ENCODE measurements at regions not wholly inside any gene's neighbourhood (a gene's known extent, or its start where the extent isn't known, plus 50 kb on each side); places are given as distances from the start of the nearest gene placed in this dataset.
"Not testable (repeated sequence)": the region's sequence is repeated elsewhere in the genome, so short reads cannot be mapped to it uniquely, and the experiment has no call there.

DNA sequence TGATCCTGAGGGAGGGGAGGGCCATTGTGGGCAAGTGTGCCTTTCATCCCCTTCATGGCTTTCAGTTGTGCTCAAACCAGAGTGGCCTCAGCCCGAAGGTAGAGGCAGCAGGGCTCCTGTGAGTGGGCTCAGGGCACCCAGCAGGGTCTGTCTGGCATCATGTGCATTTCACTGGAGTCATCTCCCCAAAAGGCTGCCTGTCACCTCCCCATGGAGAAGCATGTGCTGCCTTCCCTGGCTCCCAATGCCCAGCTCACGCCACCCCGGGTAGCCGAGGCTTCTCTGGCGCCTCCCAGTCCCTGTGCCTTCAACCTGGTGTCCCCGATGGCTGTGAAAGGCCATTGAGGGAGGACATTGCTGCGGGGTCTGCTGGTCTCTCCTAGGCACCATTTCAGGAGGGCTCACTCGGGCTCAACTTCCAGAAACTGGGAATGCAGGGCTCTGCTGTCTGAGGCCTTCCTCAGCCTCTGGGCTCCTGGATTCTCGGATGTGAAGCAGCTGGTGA, 213.9 kb downstream of the BANP start:
- not testable (repeated sequence) for DNase-seq

DNA sequence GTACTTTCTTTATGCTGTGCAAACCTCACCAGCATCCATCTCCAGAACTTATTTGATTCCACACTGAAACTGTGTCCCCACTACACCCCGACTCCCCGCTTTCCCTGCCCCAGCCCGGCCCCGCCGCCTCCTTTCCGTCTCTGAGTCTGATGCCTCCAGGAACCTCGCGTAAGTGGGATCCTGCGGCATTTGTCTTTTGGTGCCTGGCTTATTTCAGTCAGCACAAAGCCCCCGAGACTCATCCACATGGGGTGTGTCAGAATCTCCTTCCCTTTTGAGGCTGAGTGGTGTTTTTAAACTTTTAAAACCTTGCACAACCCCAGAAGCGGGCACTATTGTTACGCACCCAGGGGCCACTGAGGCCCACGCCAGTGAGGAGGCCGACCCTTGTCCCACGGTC, 214.4 kb downstream of the BANP start:
- not testable (repeated sequence) for DNase-seq

DNA sequence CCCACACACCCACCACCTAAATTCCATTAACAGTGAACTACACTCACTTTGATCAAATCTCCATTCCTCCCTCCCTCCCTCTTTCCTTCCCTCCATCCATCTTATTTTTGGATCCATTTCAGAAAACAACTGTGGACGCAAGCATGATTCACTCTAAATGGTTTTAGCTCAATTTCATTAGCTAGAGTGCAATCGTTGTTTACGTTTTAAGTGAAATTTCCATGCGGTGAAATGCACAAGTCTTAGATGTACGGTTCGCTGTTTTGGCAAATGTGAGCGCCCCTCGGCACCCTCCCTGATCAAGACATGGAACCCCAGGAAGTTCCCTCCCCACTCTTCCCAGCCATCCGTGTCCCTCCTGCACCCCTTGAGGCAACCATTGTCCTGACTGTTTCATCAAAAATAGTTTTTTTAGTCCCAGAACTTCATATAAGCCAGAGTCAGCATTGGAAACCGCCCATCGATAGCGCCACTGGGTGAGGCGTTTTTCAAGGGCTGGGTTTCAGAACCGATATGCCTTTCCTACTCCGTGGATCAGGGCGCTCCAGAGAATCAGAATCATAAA, 215.1 kb downstream of the BANP start:
- not testable (repeated sequence) for DNase-seq

DNA sequence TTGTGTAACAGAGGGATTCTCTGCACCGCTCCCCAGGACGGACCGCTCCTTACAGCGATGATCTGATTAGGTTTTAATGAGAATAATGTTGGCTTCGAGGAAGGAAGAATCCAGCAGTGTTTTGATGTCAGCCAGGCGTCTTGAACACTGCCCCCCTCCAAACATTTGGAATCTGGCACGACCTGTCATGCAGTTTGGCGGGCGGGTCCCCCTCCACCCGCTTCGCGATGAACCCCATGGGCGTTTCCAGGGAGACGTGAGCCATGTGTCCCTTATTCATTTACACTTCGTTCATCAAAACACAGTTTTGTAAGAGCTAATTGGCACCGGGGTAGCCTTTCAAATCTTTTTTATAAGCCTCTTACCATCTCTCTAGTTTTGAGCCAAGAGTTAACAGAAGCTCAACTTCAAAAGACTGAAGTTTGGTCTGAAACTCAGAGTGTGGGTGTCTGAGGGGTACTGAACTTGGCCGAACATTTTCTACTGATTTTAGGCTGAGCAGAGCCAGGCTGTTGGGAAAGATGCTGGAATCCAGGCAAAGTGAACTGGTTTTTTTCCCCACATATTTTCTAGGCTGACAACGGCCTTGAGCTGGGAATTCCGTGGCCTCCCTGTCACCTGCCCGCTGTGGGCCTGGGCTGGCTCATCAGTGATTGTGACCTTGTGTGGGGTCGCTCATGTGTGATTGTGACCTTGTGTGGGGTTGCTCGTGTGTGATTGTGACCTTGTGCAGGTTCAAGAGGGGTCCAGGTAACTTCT, 214.8 kb upstream of the ZNF469 start:
- DNase-seq, result not testable (repeated sequence)

DNA sequence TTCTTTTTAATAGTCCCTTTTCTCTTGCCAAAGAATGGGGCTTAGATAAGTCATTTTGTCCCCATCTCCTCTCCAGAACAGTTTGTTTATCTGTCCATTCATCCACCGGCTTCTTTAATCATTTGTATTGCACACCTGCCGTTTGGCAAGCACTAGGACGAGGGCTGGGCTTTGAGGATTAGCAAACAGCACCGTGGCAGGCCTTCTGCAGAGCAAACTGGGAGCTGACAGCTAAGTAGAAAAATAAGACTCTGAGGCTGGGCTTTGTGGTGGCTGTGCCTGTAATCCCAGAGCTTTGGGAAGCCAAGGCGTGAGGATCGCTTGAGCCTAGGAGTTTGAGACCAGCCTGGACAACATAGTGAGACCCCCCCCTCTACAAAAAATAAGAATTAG, 214.2 kb upstream of the ZNF469 start:
- not testable (repeated sequence) for DNase-seq

DNA sequence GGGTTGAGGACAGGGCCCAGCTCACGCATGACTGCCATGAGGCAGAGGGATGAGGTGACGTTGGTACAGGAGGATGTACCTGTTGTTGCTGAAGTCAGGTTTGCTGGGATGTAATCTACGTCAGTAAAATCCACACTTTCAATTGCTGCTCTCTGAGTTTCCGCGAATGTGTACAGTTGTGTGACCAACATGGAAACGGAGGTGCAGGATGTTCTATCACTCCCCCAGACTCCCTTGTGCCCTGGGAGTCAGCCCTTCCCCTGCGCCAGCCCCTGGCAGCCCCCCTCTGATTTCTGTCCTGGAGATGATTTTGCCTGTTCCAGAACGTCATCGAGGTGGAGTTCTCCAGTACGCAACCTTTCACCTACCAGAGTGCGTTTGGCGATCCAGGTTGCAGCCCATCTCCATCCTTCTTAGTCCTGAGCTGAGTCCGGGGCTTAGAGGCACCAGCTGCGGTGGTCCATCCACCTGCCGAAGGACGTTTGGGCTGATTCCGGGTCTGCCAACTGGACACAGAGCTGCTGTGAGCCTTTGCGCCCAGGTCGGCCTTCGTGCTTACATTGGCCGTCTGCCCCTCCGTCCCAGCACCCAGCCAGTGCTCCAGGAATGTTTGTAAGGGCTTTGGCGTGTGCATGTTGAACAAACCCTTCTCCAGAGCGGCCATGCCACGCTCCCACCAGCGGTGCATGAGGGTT, 213.5 kb upstream of the ZNF469 start:
- not testable (repeated sequence) for DNase-seq

DNA sequence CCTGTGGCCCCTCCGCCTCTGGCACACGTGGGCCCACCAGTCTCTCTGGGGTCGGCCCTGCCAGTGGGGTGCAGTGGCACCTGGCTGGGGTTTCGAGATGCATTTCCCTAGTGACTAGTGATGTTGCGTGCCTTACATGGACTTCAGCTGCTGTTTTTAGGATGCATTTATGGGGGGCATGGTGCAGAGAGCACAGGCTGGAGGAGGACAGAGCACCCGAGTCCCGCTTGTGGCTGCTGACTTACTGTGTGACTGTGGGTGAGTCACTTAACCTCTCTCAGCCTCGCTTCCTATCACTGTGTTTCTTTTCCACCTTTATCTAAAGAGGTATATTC, 213.0 kb upstream of the ZNF469 start:
- DNase-seq, result not testable (repeated sequence)

DNA sequence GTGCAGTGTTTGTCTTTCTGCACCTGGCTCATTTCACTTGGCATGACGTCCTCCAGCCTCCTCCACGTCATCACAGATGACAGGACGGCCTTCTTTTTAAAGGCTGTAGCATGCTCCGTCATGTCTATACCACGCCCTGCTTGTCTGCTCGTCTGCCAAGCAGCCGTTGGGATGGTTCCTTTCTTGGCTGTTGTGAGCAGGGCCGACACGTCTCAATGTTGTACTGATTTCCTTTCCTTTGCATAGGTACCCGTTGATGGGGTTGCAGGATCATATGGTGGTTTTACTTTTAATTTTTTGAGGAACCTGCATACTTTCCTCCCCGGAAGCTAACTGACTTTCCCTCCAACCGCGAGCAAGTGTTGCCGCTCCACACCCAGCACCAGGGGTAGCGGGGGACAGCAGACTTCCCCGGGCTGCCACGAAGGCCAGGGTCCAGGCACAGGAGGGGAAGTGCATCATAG, 212.2 kb upstream of the ZNF469 start:
- peak; percentile 37 for DNase-seq

DNA sequence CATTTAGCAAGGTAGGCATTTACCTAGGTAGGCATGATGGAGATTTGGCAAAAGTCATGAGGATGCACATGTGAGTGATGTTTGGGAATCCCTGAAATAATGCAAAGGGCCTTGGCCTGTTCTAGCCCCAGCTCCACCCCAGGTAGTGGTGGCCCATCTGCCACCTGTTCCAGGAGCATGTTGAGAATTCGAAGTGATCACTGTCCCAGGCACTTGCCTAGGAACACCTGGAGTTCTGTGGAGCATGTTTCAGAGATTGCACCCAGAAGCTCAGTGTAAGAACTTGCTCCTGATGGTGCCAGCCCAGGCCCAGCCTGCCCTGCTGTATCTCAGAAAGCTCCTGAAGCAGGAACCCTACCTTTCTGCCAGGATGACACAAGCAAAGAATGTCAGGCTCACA, 211.6 kb upstream of the ZNF469 start:
- not testable (repeated sequence) for DNase-seq

DNA sequence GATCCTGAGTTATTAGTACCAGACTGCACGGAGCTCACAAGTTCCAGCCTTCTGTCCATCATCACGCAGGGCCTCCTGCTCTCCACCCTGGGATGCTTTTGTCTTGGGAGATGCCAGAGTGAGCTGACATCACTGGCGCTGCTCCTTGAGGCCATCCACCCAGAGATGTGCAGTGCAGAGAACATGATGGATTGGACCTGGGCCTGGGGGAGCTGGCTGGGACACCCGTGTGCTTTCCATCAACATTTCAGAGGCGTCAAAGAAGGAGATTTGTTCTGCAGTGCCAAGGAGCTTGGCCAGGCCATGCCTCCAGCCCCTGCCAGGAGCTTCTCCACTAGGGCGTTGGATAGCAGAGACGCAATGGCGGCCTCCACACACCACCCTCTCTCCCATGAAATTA, 206.6 kb upstream of the ZNF469 start:
- DNase-seq, result not testable (repeated sequence)

DNA sequence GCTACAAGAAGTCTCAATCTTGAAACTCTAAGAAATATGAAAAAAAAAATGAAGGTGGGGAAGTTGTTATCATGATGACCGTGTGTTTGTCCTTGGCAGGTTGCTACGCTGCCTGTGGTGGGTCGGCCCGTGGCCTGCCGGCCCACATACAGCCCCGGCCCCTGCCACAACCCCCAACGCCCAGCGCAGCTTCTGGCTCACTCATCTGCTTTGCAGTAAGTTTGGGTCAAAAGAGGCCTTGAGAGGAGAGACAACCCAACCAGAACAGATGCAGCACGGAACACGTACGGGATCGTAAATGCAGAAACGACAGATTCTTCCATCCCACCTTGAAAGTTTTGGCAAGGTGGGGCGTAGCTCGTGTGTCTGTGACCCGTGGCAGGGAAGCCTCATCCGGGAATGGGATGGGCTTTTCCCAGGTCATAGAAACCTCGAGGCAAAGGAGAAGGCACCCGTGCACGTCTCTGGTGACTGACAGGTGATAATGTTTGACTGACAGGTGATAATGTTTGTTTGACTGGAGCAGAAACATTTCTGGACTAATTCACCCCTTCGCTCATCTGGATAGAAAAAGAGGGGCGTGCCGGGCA, 206.1 kb upstream of the ZNF469 start:
- DNase-seq, result not testable (repeated sequence)

DNA sequence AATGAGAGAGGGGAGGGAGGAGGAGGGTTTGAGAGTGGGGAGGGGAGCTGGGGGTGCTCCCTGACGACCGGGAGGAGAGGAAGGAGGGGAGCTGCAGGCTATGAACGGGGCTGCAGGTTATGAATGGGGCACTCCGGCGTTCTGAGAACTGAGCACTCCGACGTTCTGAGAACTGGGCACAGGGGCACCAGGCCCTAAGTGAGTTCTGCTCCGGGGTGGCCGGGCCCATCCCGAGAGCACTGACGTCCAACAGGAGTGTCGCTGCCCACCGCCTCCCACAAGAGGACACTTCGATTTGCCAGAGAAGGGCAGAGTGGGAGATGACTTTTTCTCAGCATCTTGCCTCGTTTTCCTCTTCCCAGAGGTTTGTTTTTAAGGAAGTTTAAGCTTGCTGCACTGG, 204.5 kb upstream of the ZNF469 start:
- not testable (repeated sequence) for DNase-seq

DNA sequence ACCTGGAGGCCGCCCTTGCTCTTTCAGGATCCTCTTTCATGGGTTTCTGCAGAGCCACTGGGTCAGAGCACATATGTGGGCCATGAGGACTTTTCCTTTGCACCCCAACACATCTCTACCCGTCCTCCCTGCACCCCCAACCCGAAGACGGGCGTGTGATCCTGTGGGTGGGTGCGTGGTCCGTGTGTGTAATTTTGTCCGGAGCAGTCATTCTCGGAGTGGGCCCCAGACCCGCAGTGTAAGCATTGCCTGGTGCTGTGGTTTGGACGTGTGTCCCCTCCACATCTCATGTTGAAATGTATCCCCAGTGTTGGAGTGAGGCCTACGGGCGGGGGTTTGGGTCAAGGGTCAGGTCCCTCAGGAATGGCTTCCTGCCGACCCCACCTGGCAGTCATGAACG, 203.9 kb upstream of the ZNF469 start:
- not testable (repeated sequence) for DNase-seq

DNA sequence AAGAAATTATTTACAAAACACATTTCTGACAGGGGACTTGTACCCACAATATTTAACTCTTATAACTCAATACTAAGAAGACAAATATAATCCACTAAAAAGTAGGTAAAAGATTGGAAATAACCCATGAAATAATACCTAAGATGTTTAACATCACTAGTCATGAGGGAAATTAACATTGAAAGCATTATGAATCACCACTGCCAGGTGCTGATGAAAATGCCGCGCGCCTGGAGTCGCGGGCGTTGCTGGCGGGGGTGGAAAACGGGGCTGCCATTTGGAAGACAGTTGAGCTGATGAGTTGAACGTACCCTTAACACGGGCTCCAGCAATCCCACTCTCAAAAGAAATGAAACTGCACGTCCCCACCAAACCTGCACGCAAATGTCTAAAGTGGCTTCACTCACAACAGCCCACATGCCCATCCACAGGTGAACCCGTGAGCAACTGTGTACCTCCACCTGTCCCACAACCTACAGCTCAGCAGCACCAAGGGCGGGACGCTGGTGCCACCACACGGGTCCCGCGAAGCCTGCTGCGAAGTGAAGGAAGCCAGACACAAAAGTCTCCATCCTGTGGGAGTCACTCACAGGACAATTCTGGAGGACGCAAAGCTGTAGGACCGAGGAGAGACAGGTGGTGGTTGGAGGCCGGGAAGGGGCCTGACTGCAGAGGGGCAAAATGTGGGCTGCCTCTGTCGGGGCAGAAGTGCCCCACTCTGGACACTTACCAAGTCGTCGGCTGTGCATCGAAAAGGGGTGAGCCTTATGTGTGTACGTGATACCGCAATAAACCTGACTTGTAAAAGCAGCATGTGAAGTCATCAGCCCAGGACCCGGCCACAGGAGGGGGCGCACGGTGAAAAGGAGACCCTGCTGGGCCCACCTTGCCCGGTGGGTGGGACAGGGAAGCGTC, 199.5 kb upstream of the ZNF469 start:
- DNase-seq, result not testable (repeated sequence)

DNA sequence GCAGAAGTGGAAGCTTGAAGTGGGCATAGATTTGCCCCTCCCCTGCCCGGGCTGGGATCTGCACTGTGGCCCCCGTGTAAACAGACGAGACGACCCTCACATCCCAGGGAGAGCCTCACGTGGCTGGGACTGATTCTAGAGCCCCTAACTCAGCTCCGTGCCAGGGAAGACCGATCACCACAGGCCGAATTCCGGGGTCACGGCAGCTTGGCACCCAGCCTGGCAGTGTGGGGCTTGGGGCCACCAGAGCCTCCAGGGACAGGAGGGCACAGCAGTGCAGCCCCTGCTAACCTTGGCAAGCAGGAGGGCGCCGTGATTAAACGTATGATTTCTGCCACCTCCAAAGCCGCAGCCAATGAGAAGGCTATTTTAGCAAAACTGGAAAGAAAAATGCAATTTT, 198.7 kb upstream of the ZNF469 start:
- DNase-seq, result not testable (repeated sequence)

DNA sequence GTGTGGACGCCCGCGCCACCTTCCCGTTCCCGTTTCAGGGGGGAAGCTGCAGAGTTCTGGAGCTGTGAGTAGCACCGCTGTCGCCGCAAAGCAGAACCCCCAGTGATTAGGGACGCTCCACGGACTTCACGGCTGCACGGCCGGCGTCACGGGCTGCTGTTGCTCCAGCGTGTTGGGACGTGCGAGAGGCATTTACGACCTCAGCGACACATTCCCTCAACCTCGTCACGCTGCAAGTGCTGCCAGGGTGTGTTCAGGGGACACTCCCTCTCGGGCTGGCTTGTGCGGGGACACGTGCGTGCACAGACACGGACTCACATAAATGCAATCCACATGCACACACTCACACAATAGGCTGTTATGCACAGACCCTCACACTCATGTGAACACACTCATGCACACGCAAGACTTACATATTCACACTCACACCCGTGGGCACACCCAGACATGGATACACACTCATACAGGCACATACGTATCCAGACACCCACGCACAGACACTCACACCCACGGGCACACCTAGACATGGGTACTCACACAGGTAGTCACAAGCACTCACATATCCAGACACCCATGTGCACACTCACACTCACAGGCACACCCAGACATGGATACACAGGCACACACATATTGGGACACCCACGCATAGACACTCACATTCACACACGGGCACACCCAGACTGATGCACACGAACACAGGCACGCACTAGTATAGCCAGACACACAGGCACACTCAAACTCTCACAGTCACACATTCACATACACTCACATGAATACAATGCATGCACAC, 198.0 kb upstream of the ZNF469 start:
- not testable (repeated sequence) for DNase-seq

DNA sequence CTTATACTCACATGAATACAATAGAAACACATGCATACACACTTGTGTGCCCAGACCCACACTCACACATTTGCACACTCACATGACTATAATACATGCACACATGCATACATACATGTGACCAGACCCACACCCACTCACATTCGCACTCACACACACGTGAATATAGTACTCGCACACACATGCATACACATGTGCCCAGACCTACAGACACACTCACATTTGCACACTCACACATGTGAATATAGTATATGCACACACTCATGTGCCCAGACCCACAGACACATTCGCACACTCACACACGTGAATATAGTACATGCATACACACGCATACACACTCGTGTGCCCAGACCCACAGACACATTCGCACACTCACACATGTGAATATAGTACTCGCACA, 197.4 kb upstream of the ZNF469 start:
- DNase-seq, result not testable (repeated sequence)

DNA sequence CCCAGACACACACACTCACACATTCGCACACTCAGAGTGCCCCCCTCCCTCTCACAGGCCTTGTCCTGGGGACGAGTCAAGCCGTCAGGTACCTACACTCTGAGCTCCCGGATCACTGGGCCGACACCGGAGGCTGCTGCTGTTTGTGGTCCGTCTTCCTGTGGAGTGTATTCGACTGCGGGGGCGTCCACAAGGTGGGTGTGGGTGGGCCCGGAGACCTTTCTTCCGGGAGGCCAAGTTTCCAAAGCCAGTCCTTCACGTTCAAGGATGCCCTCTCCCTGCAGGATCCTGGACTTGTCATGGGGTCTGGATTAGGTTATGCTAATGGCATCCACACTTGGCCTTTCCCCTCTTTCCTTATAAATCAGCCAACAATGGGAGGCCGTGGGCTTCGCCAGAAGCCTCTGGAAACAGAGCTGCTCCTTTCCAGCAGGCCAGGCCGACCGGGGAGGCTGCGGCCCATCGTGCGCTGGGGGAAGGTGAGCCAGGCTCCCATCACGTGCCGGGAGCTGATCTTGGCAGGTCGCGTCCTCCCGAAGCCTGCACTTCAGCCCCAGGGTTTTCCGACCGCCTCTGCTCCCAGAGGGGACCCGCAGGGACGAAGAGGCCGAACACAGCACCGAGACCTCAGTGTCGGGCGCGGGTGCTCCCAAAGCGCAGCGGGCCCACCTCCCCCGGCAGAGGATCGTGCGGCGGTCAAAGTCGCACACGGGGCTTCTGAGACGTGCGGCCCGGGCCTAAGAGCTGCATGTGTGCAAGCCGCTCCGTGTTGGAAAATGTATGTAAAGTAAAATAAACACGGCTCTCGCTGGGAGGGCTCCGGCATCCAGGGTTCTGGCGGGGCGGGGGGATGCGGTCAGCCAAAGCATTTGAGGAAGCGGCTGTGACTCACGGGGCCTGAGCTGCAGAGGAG, 196.5 kb upstream of the ZNF469 start:
- not testable (repeated sequence) for DNase-seq

DNA sequence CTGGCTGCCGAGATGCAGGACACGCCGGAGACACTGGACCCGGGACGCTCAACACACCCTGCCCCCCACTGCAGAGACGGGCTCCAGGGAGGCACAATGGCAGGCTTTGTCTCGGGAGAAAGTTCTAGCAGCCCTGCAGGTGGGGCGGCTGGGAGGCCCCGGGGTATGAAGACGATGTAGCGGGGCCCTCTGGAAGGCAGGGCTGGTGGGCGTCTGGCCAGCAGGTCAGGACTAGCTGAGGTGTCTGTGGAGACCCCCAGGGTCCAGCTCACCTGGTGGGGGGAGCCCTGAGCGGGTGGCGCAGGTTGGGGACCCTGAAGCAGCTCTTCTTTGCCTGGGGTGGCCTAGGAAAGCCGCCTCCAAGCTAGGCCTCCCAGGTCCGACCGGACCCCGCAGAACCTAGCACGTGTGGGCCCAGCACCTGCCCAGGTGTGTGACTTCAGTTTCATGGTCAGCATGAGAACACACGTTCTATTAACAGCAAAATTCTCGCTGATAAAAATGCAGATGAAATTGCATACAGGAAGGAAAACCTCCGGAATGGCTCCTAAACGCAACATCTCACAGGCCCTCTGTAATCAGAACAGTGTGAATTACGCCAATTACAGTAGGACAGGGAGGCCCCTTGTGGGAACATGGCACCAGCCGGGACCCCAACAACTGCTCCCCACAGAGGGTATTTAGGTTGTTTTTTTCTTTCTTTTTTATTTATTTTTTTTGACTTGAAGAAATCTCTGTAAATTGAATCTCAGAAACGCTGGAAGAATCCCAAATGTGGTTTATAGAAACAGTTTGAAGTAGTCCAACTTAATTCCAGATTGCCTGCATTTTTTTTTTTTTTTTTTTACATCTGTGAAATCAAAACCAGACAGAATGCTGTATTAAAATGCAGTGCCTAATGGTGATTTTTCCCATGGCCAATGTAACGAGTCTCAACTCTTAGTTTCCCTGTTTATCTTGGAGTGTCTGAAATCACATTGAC, 195.6 kb upstream of the ZNF469 start:
- not testable (repeated sequence) for DNase-seq
